ENCODE measurements at regions not wholly inside any gene's neighbourhood (a gene's known extent, or its start where the extent isn't known, plus 50 kb on each side); places are given as distances from the start of the nearest gene placed in this dataset.

- H3K4me1 ChIP-seq = peaks cover 37% of the 10 kb centered on the region
- no peak for DNase-seq
- H3K27me3 ChIP-seq = no peaks in the 10 kb centered on the region
- TF ChIP-seq CTCF (IDR thresholded peaks at IDR 0.05) (no peak), POLR2A (IDR thresholded peaks at IDR 0.05) (no peak)
- WGBS, 2 donors = 23 to 30% methylated on average over 6 of the region's 6 CpGs
- H3K27ac ChIP-seq = peak overlapping the region; percentile 66 to 78
- no peaks in the 10 kb centered on the region for H3K9me3 ChIP-seq
- H3K36me3 ChIP-seq (ENCODE audit: low read depth, missing control alignments) = no peaks in the 10 kb centered on the region
- intact Hi-C loops (cut with DNase I; ENCODE audit: low total_unique reads) = no loop called here
- no peak overlapping the region for H3K4me3 ChIP-seq
These were observed 146.1 kb upstream of the TMEM196 start for GRCh38 chr7:19919261-19920095.

- intact Hi-C loops (cut with DNase I; ENCODE audit: low total_unique reads) = no loop called here
- 67 to 73% methylated on average over 1 of the region's 1 CpG for WGBS, 2 donors
- H3K4me1 ChIP-seq = peaks cover 37% of the 10 kb centered on the region
These were observed 142.6 kb upstream of the TMEM196 start for GRCh38 chr7:19916046-19916445.

GRCh38 chr7:19915596-19915995 lies 142.2 kb upstream of the TMEM196 start:
- Histone ChIP-seq H3K27me3 (no peaks in the 10 kb centered on the region), H3K4me3 (no peak overlapping the region), H3K36me3 (ENCODE audit: low read depth, missing control alignments) (no peaks in the 10 kb centered on the region), H3K9me3 (no peaks in the 10 kb centered on the region), H3K4me1 (peaks cover 34% of the 10 kb centered on the region), H3K27ac (peak overlapping the region; percentile 19 to 78)
- TF ChIP-seq CTCF (IDR thresholded peaks at IDR 0.05) (no peak), POLR2A (IDR thresholded peaks at IDR 0.05) (no peak)
- DNase-seq = no peak
- intact Hi-C loops (cut with DNase I; ENCODE audit: low total_unique reads) = no loop called here

More at GRCh38 chr7:19916046-19916445, 142.6 kb upstream of the TMEM196 start:
- no peaks in the 10 kb centered on the region for H3K27me3 ChIP-seq
- H3K9me3 ChIP-seq = no peaks in the 10 kb centered on the region
- H3K36me3 ChIP-seq (ENCODE audit: low read depth, missing control alignments) = no peaks in the 10 kb centered on the region
- H3K4me3 ChIP-seq = no peak overlapping the region
- no peak for DNase-seq
- H3K27ac ChIP-seq = peak overlapping the region; percentile 19 to 78
- TF ChIP-seq CTCF (IDR thresholded peaks at IDR 0.05) (no peak), POLR2A (IDR thresholded peaks at IDR 0.05) (no peak)

GRCh38 chr7:19914866-19915265 lies 141.4 kb upstream of the TMEM196 start:
- no peak for TF ChIP-seq CTCF (IDR thresholded peaks at IDR 0.05)
- 54 to 64% methylated on average over 1 of the region's 1 CpG for WGBS, 2 donors
- no peak for DNase-seq
- no peaks in the 10 kb centered on the region for H3K27me3 ChIP-seq
- intact Hi-C loops (cut with DNase I; ENCODE audit: low total_unique reads) = no loop called here
- no peak overlapping the region for H3K4me3 ChIP-seq
- no peak overlapping the region for H3K27ac ChIP-seq
- no peaks in the 10 kb centered on the region for H3K9me3 ChIP-seq
- H3K4me1 ChIP-seq = peaks cover 27% of the 10 kb centered on the region
- no peaks in the 10 kb centered on the region for H3K36me3 ChIP-seq (ENCODE audit: low read depth, missing control alignments)

- intact Hi-C loops (cut with DNase I; ENCODE audit: low total_unique reads) = no loop called here
- Histone ChIP-seq H3K27me3 (no peaks in the 10 kb centered on the region), H3K4me3 (no peak overlapping the region), H3K4me1 (no peaks in the 10 kb centered on the region), H3K27ac (no peak overlapping the region), H3K36me3 (ENCODE audit: low read depth, missing control alignments) (no peaks in the 10 kb centered on the region), H3K9me3 (no peaks in the 10 kb centered on the region)
- no peak for TF ChIP-seq POLR2A (IDR thresholded peaks at IDR 0.05)
- TF ChIP-seq CTCF (IDR thresholded peaks at IDR 0.05) = no peak
- no peak for DNase-seq
These were observed 126.7 kb upstream of the TMEM196 start for GRCh38 chr7:19900118-19900517.
